Renal pelvis (tissue), 1 donor: ENCODE measurements at regions not wholly inside any gene's neighbourhood (a gene's known extent, or its start where the extent isn't known, plus 50 kb on each side); places are given as distances from the start of the nearest gene placed in this dataset.
"Not testable (repeated sequence)": the region's sequence is repeated elsewhere in the genome, so short reads cannot be mapped to it uniquely, and the experiment has no call there.

Source experiments
- DNase-seq: peaks from one replicate; pipeline ENCODE4 v3.0.0-alpha.2; 2013

- DNase-seq, result no peak
Measured at GRCh38 chr5:19064094-19064493, 923.9 kb downstream of the CDH18 start.

DNA sequence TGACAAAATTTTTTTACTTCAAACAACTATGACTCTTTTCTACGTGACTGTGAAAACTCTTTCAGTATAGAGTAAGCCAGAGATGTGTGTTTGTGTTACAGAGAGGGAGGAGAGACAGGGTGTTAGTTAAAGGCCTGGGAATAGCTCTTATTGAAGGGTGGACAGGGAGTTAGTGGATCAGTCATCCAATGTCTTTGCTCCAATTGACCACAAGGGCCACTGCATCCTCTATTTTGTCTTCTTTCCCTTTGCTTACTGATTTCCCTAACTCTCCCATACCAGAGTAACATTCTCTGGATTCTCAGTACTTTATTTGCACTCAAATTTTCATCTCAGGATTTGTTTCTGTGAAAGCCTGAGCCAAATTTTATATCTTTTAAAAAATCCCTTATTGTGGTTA, 920.3 kb downstream of the CDH18 start:
- DNase-seq, result no peak

DNA sequence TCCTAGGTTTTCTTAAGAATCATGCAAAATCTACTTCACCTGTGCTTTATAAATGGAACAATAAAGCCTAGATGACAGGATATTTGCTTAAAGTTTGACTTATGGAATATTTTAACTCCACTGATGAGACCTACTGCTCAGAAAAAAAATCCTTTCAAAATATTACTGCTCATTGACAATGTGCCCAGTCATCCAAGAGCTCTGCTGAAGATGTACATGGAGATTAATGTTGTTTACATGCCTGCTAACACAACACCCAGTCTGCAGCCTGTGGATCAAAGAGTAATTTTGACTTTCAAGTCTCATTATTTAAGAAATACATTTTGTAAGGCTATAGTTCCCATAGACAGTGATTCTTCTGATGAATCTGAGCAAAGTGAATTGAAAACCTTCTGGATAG, 889.6 kb downstream of the CDH18 start:
- DNase-seq, result no peak

GRCh38 chr5:19099195-19099594, 888.8 kb downstream of the CDH18 start:
- DNase-seq, result no peak

DNA sequence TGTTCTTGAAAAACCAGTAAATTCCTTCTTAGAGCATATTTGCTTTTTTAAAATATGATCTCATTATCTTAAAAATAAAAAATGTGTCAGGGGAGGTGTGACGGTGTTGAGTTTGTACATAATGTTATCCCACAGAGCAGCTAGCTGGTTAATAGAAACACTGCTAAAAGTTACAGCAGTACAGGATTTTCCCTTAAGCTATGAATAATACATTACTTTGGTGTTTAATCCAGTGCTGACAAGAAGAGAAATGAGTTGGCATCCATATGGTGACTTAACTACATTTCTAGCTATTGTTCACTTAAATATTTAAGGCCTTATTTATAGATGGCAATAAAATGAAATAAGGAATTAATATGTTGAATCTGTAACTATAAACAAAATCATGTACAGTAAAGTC, 883.1 kb downstream of the CDH18 start:
- no peak for DNase-seq

GRCh38 chr5:19122923-19123322, 865.1 kb downstream of the CDH18 start:
- DNase-seq, result no peak

- DNase-seq, result no peak
Measured at GRCh38 chr5:19125956-19126713, 861.9 kb downstream of the CDH18 start.

- no peak for DNase-seq
Measured at GRCh38 chr5:19140276-19140675, 847.7 kb downstream of the CDH18 start.

DNA sequence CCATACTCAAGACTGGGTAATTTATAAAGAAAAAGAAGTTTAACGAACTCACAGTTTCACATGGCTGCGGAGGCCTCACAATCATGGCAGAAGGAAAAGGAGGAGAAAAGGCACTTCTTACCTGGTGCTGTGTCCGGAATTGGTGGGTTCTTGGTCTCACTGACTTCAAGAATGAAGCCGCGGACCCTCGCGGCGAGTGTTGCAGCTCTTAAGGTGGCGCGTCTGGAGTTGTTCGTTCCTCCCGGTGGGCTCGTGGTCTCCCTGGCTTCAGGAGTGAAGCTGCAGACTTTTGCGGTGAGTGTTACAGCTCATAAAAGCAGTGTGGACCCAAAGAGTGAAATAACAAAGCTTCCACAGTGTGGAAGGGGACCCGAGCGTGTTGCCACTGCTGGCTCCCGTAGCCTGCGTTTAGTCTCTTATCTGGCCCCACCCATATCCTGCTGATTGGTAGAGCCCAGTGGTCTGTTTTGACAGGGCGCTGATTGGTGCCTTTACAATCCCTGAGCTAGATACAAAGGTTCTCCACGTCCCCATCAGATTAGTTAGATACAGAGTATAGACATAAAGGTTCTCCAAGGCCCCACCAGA, 846.0 kb downstream of the CDH18 start:
- not testable (repeated sequence) for DNase-seq

DNA sequence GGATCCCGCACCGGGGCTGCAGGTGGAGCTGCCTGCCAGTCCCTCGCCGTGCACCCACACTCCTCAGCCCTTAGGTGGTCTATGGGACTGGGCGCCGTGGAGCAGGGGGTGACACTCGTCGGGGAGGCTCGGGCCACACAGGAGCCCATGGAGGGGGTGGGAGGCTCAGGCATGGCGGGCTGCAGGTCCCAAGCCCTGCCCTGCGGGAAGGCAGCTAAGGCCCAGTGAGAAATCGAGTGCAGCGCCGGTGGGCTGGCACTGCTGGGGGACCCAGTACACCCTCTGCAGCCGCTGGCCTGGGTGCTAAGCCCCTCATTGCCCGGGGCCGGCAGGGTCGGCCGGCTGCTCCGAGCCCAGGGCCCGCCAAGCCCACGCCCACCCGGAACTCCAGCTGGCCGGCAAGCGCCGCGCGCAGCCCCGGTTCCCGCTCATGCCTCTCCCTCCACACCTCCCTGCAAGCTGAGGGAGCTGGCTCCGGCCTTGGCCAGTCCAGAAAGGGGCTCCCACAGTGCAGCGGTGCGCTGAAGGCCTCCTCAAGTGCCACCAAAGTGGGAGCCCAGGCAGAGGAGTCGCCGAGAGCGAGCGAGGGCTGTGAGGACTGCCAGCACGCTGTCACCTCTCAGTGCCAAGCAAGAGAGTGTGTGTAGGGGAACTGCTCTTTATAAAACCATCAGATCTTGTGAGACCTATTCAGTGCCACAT, 845.1 kb downstream of the CDH18 start:
- not testable (repeated sequence) for DNase-seq

- DNase-seq, result no peak
Measured at GRCh38 chr5:19143935-19144334, 844.1 kb downstream of the CDH18 start.

DNA sequence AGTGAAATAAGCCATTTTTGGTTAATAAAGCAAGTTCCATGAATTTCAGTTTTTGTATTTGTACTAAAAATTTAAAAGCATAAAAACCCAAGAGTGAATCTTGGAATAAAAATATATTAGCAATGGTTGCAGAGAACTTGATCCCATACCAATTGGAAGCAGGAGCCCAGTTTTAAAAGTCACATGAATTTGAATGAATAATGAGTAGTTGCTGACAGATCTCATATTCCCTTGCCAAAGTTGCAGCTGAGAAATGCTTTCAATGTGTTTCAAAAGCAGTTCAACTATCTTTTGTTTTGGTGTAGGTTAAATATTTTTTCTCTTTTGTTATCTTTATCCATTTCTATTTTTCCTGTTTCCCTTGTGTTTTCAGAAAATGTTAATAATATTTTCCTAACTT, 818.6 kb downstream of the CDH18 start:
- no peak for DNase-seq

GRCh38 chr5:19172926-19173470, 815.0 kb downstream of the CDH18 start:
- no peak for DNase-seq

GRCh38 chr5:19175776-19176570, 812.0 kb downstream of the CDH18 start:
- DNase-seq, result no peak

- no peak for DNase-seq
Measured at GRCh38 chr5:19179571-19179970, 808.4 kb downstream of the CDH18 start.

DNA sequence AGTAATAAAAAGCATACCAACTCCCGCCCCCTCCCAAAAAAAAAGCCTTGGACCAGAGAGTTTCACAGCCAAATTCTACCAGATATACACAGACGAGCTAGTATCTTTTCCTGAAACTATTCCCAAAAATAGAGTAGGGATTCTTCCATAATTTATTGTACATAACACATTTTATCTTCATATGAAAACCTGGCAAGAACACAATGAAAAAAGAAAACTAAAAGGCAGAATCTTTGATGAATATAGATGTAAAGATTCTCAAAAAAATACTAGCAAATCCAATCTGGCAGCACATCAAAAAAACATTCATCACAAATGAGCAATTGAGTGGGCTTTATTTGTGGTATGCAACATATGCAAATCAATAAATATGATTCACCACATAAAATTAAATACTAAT, 798.8 kb downstream of the CDH18 start:
- DNase-seq, result no peak

GRCh38 chr5:19193631-19194030, 794.4 kb downstream of the CDH18 start:
- no peak for DNase-seq

DNA sequence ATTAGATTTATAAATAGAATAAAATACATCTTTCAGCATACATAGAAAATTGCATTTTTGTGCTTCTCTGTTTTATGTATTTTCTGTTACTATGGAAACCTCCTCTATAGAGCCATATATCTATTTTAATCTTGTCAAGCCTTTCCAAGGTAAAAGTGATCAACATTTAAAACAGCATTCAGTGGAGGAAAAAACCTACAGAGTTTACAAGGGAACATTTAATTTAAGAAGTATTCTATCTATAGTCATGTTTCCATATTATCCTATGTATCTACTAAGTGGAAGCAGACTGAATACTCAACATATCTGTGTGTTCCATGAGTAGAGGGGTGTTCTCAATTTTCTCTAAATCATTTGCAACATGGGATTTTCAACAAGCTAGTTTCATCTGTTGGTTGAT, 791.4 kb downstream of the CDH18 start:
- DNase-seq, result no peak

- DNase-seq, result no peak
Measured at GRCh38 chr5:19200251-19200650, 787.7 kb downstream of the CDH18 start.

DNA sequence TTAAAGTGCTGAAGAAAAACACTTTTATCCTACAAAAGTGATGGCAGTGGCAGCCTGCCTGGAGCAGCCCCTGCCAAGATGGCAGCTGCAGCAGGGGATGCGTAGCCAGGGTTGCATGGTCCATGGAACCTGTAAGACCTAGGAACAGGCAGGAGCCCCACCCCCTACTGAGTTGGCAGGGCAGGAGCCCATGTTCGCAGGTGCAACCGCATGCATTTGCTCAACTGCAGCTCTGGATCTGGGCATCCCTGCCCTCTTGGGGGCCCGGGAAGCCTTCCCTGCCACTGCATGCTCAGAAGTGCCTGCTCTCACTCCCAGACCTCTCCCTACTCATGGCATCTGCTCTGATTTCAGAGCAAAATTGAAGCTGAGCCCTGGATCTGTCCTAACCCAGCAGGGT, 779.6 kb downstream of the CDH18 start:
- DNase-seq, result no peak

DNA sequence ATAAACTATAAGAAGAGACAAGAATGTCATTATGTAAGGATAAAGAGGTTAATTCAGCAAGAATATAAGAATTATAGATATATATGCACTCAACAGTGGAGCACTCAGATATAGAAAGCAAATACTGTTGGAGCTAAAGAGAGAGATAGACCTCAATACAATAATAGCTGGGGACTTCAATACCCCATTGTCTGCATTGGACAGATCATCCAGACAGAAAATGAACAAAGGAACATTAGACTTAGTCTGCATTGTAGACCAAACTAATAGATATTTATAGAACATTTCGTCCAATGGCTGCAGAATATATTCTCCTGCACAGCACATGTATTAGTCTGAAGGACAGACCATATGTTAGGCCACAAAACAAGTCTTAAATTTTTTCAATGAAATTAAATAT, 777.1 kb downstream of the CDH18 start:
- DNase-seq, result no peak

DNA sequence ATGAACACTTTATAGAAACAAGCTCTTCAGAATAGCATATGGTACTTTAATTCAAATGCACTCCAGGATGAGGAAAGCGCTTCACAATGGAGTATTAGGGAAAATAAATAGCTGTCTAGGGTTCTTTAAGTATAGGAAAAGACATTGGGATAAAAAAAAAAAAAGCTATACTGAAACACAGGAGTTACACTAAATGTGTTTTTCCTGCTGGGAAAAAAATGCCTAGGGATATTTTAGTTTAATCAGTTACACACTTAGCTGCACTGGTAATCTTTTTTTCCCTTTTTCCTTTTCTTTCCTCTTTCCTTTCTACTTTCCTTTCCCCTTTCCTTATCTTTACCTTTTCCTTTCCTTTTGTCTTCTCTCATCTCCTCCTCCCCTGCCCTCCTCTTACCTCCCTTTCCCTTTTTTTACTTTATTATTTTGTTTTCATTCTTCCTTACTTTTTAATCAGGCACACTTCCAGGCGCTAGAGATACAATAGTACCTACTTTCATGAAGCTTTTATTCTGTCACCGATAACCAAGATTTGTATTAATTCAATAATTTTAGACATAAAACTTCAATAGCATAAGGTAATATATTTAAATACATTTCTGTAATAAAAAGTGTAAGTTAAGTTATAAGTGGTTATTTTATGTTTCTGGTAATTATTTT, 758.7 kb downstream of the CDH18 start:
- DNase-seq, result no peak
